OCI-LY3 (cell line): ENCODE measurements at regions not wholly inside any gene's neighbourhood (a gene's known extent, or its start where the extent isn't known, plus 50 kb on each side); places are given as distances from the start of the nearest gene placed in this dataset.

Experiments used
- EZH2phosphoT487 ChIP-seq: fragments of 200-600 bp; shearing (Covaris generic); IDR thresholded peaks from 2 replicates; pipeline ENCODE4 v1.6.1; 2018; ENCODE audit warnings: antibody characterized with exemption, mixed run types, low read depth
- TF ChIP-seq, protein P1 (sequence below): fragments of 200-600, 300-600 bp; sonication (generic); IDR thresholded peaks from 2 replicates; pipeline ENCODE4 v1.5.1; 2014; ENCODE audit warnings: antibody characterized with exemption, low read length, low read depth

GRCh38 chr9:118483677-118484076 lies 779.5 kb downstream of the TLR4 start:
- TF ChIP-seq, protein P1, sequence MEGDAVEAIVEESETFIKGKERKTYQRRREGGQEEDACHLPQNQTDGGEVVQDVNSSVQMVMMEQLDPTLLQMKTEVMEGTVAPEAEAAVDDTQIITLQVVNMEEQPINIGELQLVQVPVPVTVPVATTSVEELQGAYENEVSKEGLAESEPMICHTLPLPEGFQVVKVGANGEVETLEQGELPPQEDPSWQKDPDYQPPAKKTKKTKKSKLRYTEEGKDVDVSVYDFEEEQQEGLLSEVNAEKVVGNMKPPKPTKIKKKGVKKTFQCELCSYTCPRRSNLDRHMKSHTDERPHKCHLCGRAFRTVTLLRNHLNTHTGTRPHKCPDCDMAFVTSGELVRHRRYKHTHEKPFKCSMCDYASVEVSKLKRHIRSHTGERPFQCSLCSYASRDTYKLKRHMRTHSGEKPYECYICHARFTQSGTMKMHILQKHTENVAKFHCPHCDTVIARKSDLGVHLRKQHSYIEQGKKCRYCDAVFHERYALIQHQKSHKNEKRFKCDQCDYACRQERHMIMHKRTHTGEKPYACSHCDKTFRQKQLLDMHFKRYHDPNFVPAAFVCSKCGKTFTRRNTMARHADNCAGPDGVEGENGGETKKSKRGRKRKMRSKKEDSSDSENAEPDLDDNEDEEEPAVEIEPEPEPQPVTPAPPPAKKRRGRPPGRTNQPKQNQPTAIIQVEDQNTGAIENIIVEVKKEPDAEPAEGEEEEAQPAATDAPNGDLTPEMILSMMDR = no peak
- TF ChIP-seq EZH2phosphoT487 = no peak
